GM10266 (cell line): ENCODE measurements at regions not wholly inside any gene's neighbourhood (a gene's known extent, or its start where the extent isn't known, plus 50 kb on each side); places are given as distances from the start of the nearest gene placed in this dataset.

Experiments
- DNase-seq: peaks from one replicate; pipeline ENCODE4 v3.0.0; 2012; ENCODE audit errors: extremely low spot score
- TF ChIP-seq, protein P1 (sequence below): IDR thresholded peaks from 2 replicates; pipeline ENCODE4 v1.5.1; 2012; ENCODE audit warnings: mild to moderate bottlenecking, low read depth; ENCODE audit not compliant: control insufficient read depth, insufficient read depth; ENCODE audit errors: missing control alignments

DNA sequence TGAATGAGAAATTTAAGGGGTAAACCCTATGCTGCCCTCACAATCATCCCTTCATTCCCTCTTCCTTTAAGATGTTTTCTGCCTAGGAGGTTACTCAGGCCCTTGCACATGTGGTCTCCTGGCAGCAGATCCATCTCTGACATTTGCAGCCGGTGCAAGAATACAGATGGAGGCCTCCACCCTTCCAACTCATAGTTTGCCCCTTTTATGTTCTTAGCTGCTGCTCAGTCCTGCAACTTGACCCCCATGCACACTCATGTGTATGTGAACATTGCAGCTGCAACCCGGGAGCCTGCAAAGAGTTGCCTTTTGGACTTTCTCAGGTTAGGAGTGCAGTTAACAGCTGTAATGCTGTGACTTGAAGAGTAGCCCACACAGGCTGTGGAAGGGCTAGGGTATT, 131.9 kb upstream of the SGK1 start:
- DNase-seq, result no peak
- TF ChIP-seq, protein P1, sequence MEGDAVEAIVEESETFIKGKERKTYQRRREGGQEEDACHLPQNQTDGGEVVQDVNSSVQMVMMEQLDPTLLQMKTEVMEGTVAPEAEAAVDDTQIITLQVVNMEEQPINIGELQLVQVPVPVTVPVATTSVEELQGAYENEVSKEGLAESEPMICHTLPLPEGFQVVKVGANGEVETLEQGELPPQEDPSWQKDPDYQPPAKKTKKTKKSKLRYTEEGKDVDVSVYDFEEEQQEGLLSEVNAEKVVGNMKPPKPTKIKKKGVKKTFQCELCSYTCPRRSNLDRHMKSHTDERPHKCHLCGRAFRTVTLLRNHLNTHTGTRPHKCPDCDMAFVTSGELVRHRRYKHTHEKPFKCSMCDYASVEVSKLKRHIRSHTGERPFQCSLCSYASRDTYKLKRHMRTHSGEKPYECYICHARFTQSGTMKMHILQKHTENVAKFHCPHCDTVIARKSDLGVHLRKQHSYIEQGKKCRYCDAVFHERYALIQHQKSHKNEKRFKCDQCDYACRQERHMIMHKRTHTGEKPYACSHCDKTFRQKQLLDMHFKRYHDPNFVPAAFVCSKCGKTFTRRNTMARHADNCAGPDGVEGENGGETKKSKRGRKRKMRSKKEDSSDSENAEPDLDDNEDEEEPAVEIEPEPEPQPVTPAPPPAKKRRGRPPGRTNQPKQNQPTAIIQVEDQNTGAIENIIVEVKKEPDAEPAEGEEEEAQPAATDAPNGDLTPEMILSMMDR, result no peak

DNA sequence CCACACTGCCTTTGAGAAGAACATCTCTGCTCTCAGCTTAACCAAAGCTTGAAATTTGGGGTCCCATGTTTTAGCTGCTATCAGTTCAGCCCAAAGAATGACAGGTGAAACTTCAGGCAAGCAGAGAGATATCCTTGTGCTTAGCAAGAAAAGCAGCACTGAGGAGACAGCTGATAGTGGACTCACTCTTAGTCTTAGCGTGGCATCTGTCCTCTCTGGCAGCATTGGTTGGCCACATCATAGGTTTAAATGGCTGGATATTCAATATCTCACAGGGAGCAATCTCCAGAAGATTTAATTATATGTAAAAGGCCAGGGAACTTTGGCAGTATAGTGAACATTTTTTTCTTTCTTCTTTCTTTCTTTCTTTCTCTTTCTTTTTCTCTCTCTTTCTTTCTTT, 131.1 kb upstream of the SGK1 start:
- DNase-seq, result no peak
- TF ChIP-seq, protein P1, result no peak

DNA sequence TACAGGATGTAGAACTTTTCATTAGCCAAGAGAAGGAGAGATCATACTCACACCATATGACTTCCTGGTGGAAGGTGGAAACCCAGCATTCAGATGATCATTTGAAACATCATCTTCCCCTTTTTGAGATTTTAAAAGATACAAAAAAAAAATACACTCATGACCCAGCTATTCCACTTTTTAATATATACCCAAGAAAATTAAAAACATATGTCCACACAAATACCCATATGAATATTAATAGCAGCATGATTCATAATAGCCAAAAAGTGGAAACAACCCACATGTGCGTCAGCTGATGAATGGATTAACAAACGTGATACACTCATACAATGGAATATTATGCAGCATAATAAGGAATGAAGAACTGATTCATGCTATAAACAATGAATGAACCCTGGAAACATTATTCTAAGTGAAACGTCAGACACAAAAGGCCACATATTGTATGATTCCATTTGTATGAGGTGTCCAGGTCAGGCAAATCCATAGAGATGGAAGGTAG, 130.0 kb upstream of the SGK1 start:
- TF ChIP-seq, protein P1, result no peak
- DNase-seq, result no peak

DNA sequence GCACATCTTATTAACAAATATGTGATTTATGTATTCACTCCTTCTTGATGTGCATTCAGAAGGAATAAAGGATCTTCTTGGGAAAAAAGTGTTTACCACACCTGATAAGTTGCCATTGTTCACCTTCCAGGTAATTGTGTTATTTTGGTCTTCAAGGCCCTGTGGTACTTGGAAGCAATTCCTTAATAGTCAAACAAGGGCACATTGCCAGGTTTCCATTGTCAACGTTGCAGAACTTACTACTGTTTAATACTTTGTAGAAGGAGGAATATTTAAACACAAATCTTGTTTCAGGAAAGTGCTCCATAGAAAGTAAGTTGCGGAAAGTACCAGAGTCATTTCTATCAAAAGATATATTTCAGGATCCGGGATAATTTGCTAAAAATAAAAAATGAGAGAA, 129.5 kb upstream of the SGK1 start:
- TF ChIP-seq, protein P1, result no peak
- no peak for DNase-seq

DNA sequence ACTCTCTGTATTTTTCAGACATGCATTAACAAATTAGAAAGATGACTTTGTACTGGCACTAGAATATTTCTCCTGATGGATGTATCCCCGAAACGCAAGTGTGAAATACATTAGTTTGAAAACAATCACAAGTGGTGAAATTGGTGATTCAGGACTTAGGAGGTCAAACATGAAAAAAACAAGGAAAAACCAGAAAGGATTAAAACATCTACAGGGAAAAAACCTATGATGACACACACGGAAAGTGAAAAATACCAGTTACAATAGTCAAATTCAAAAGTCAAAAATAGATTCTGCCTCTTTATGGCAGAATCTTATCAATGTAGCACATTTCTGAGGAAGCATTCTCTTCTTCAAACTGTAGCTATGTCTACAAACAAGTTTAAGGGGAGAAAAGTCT, 129.0 kb upstream of the SGK1 start:
- no peak for DNase-seq
- TF ChIP-seq, protein P1, result no peak

DNA sequence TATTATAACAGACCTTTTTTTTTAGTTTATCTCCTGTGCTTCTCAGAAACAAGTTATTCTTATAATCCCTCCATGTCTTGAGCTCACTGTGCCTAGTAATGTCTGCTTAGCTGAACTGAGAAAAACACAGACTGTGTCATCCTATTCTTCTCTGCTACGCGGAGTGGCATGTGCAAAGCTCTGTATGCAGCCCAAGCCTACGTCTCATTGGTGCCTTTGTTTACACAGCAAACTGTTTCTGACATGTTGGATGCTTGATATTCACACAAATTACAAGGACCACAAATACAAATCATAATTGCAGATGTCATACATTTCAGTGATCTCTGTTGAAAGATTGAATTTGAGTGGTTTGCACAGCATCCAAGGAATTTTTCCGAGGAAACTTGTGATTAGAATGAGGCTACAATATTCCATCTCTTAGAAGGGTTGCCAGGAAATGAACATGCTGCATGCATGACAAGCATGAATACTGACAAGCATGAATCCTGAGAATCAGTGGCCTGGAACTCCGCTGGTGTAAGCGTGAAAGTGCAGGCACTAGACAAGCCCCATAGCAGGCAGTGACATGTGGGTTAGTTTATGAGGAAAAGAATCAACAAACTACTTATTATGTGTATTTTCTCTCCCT, 128.4 kb upstream of the SGK1 start:
- DNase-seq, result no peak
- TF ChIP-seq, protein P1, result no peak

DNA sequence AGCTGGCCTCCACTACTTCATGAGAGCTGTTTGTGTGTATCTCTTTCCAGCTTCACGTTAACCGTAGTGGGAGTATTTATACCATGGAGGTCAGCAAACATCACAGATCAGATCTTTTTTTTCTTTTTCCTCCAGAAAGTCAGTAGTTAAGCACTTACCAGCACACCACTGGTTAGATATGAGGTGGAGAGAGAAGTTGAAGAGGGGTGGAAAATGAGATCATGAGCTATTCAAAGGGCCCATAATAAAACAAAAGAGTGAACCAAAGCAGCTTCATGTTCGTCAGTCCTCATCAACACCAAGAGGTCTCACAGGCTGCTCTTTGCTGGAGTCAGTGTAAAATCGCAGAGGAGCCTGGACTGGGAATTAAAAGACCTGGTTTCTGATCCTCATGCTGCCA, 125.1 kb upstream of the SGK1 start:
- TF ChIP-seq, protein P1, result no peak
- no peak for DNase-seq
